Adrenal gland (tissue), 5 donors: ENCODE measurements at regions not wholly inside any gene's neighbourhood (a gene's known extent, or its start where the extent isn't known, plus 50 kb on each side); places are given as distances from the start of the nearest gene placed in this dataset.

Experiments
- CTCF ChIP-seq, 6 experiments: fragments of 450-650 bp in 4 of 6; fragments of 200-600 bp in 2 of 6; sonication (generic) in 1 of 6; IDR thresholded peaks; 1 replicate in 5 of 6; 2 replicates in 1 of 6; pipeline versions ENCODE4 v1.5.1 to v1.8.0; 2016 to 2021; ENCODE audit warnings: antibody characterized with exemption in 6 of 6, mild to moderate bottlenecking in 2 of 6, moderate library complexity in 1 of 6
- POLR2A ChIP-seq, 2 donors: fragments of 450-650 bp; IDR thresholded peaks; one replicate each; pipeline ENCODE4 v1.6.1; 2017; ENCODE audit warnings: antibody characterized with exemption in 2 of 2, mild to moderate bottlenecking in 2 of 2, moderate library complexity in 1 of 2
- donor health status: DM: no; HTN: no; CAD: no.

GRCh38 chr13:58463841-58464240, 832.3 kb downstream of the PCDH17 start:
- TF ChIP-seq CTCF (IDR thresholded peaks at IDR 0.05) (no peak), POLR2A (IDR thresholded peaks at IDR 0.05) (no peak)
